Liver (tissue), 7 donors: ENCODE measurements at regions not wholly inside any gene's neighbourhood (a gene's known extent, or its start where the extent isn't known, plus 50 kb on each side); places are given as distances from the start of the nearest gene placed in this dataset.

ENCODE experiments used
- DNase-seq: peaks from one replicate; pipeline ENCODE4 v3.0.0-alpha.2; 2017; ENCODE audit warnings: low spot score
- H3K27ac ChIP-seq, 2 donors: one replicate each; pipeline ENCODE4 v1.7.0; 2013; ENCODE audit warnings: inconsistent platforms in 2 of 2, low read length in 2 of 2, control low read depth in 1 of 2, low read depth in 1 of 2, mild to moderate bottlenecking in 1 of 2
- H3K27me3 ChIP-seq, 4 donors: one replicate each; pipeline versions ENCODE4 v1.6.1 to v1.7.0; 2013; ENCODE audit warnings: low read length in 3 of 4, inconsistent platforms in 1 of 4, mild to moderate bottlenecking in 1 of 4, moderate library complexity in 1 of 4; ENCODE audit not compliant: control insufficient read depth in 4 of 4, insufficient read depth in 4 of 4
- H3K36me3 ChIP-seq, 4 donors: one replicate each; pipeline versions ENCODE4 v1.6.1 to v1.7.0; 2013; ENCODE audit warnings: low read length in 3 of 4, mild to moderate bottlenecking in 3 of 4, low read depth in 1 of 4, moderate library complexity in 1 of 4; ENCODE audit not compliant: control insufficient read depth in 4 of 4, insufficient read depth in 3 of 4
- H3K4me1 ChIP-seq, 4 donors: one replicate each; pipeline versions ENCODE4 v1.6.1 to v1.7.0; 2013; ENCODE audit warnings: low read length in 3 of 4, mild to moderate bottlenecking in 3 of 4, moderate library complexity in 1 of 4; ENCODE audit not compliant: control insufficient read depth in 4 of 4, insufficient read depth in 4 of 4
- H3K4me3 ChIP-seq, 3 donors: one replicate each; pipeline versions ENCODE4 v1.6.1 to v1.7.0; 2013; ENCODE audit warnings: low read length in 3 of 3, control low read depth in 1 of 3, low read depth in 1 of 3, mild to moderate bottlenecking in 1 of 3
- H3K9ac ChIP-seq, 2 donors: one replicate each; pipeline ENCODE4 v1.7.0; 2013; ENCODE audit warnings: low read length in 2 of 2, mild to moderate bottlenecking in 2 of 2, moderate library complexity in 2 of 2, control low read depth in 1 of 2, low read depth in 1 of 2
- H3K9me3 ChIP-seq, 4 donors: one replicate each; pipeline versions ENCODE4 v1.6.1 to v1.7.0; 2013; ENCODE audit warnings: low read length in 3 of 4; ENCODE audit not compliant: control insufficient read depth in 4 of 4
- ATF3 ChIP-seq: IDR thresholded peaks from 2 replicates; pipeline ENCODE4 v1.6.1; 2016; ENCODE audit warnings: antibody characterized with exemption
- FOXA2 ChIP-seq: IDR thresholded peaks from 2 replicates; pipeline ENCODE4 v1.6.1; 2016; ENCODE audit warnings: antibody characterized with exemption
- GABPA ChIP-seq, 2 donors: IDR thresholded peaks in 1 of 2; conservative IDR thresholded peaks in 1 of 2; 2 replicates each; pipeline ENCODE4 v1.6.1; 2016; ENCODE audit warnings: antibody characterized with exemption in 2 of 2, mild to moderate bottlenecking in 1 of 2, moderate library complexity in 1 of 2
- HNF4A ChIP-seq, 2 donors: conservative IDR thresholded peaks; 2 replicates each; pipeline ENCODE4 v1.6.1; 2016; ENCODE audit warnings: antibody characterized with exemption in 2 of 2, mild to moderate bottlenecking in 2 of 2
- HNF4G ChIP-seq: IDR thresholded peaks from 2 replicates; pipeline ENCODE4 v1.6.1; 2016; ENCODE audit warnings: antibody characterized with exemption
- JUND ChIP-seq, 2 donors: IDR thresholded peaks; 2 replicates each; pipeline ENCODE4 v1.6.1; 2016; ENCODE audit warnings: antibody characterized with exemption in 2 of 2
- NR2F2 ChIP-seq: IDR thresholded peaks from 2 replicates; pipeline ENCODE4 v1.6.1; 2016; ENCODE audit warnings: antibody characterized with exemption
- RAD21 ChIP-seq, 2 donors: IDR thresholded peaks; 2 replicates each; pipeline ENCODE4 v1.6.1; 2016; ENCODE audit warnings: antibody characterized with exemption in 2 of 2, mild to moderate bottlenecking in 2 of 2
- REST ChIP-seq: IDR thresholded peaks from 2 replicates; pipeline ENCODE4 v1.6.1; 2016; ENCODE audit warnings: antibody characterized with exemption, mild to moderate bottlenecking
- WGBS: extraction: QIAGEN DNeasy Blood & Tissue Kit; methylation state at CpG from one replicate; pipeline ENCODE4 v1.1.7; 2013; 5-methylcytosine and 5-hydroxymethylcytosine counted together
- TF ChIP-seq, protein P1 (sequence below): IDR thresholded peaks from 2 replicates; pipeline ENCODE4 v1.6.1; 2016; ENCODE audit warnings: antibody characterized with exemption
- donor health status: healthy.
- donor health status: healthy.
- donor health status: healthy.
- donor health status: healthy.

DNA sequence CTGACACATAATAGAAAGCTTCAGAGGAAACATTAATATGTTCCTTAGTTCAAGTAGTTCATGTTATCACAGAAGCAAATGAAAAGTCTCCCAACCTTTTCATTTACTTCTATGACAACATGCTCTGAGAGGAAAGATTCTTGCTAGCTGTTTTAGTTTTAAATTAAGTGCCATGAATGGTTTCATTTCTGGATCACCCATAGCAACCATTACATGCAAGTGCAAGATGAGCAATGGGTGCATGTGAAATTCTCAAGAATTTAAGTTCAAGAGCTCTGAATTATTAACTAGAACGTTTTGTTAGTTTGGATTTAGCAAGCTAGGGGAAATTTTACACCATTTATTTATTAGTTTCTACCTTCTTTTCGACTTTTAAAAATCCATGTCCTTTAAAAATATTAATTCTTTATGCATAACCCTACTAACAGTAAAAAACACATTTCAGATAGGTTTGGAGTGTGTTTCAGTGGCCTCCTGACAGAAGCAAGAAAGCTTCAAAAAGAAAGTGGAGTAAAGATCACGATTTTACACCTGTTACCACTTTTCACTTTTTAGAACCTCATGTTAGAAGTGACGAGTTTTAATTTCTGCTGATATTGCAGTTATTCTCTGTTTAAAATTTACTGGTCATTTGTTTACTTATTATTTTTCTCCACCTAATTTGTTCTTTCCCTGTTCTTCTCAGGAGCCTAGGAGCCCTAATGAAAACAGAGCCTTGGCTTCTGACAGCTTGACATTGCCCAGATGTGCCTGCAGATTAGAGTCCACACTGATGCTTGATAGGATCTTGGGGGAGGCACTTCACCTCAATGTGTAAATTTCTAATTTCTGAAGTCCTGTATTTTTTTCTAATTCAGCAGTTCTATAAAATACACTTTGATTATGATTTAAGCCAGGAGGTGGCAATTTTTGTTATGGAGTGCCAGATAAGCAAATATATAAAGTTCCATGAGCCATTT is 995.3 kb upstream of the PHF14 start:
- Histone ChIP-seq H3K36me3 (no peaks in the 10 kb centered on the region), H3K4me3 (no peak overlapping the region), H3K27me3 (no peaks in the 10 kb centered on the region), H3K9ac (no peak overlapping the region), H3K27ac (no peak overlapping the region), H3K4me1 (no peaks in the 10 kb centered on the region), H3K9me3 (no peaks in the 10 kb centered on the region)
- TF ChIP-seq HNF4G = no peak
- TF ChIP-seq ATF3 = no peak
- no peak for TF ChIP-seq FOXA2
- TF ChIP-seq JUND (IDR thresholded peaks at IDR 0.05) = no peak
- no peak for TF ChIP-seq HNF4A (conservative IDR thresholded peaks at IDR 0.05)
- TF ChIP-seq REST = no peak
- DNase-seq = no peak
- WGBS = 55% methylated on average over 4 of the region's 4 CpGs

DNA sequence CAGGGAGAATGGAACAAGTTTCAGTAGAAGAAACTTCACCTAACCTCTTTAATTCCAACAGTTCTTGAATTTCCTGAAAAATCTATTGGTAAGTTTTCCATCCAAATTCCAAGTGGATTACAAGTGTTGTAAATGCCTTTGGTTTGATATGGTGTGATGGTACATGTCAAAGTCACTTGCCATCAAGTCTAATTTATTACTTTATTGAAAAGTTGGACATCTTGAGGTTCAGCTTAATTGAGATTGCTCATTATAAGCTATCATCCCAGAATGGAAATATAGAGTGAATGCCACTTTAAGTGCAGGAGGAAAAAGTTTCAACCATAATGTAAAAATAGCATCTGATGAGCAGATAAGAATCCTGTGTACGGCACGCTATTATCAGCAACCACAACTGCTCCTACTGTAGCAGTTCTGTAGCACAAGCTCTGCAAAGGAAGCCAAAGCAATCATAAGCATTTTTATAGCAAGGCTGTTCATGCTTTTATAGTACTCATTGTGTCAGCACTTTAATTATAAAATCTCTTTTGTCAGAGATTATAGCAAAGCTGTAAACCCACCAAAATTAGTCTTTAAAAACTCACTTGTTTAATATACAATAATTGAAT is 991.8 kb upstream of the PHF14 start:
- no peak overlapping the region for H3K4me3 ChIP-seq
- no peaks in the 10 kb centered on the region for H3K9me3 ChIP-seq
- no peak overlapping the region for H3K9ac ChIP-seq
- no peak overlapping the region for H3K27ac ChIP-seq
- DNase-seq = no peak
- TF ChIP-seq GABPA (IDR thresholded peaks at IDR 0.05 in 1 of 2, conservative IDR thresholded peaks at IDR 0.05 in 1 of 2) = no peak
- no peak for TF ChIP-seq NR2F2
- 57% methylated on average over 2 of the region's 2 CpGs for WGBS
- no peaks in the 10 kb centered on the region for H3K36me3 ChIP-seq
- no peaks in the 10 kb centered on the region for H3K27me3 ChIP-seq
- H3K4me1 ChIP-seq = no peaks in the 10 kb centered on the region

DNA sequence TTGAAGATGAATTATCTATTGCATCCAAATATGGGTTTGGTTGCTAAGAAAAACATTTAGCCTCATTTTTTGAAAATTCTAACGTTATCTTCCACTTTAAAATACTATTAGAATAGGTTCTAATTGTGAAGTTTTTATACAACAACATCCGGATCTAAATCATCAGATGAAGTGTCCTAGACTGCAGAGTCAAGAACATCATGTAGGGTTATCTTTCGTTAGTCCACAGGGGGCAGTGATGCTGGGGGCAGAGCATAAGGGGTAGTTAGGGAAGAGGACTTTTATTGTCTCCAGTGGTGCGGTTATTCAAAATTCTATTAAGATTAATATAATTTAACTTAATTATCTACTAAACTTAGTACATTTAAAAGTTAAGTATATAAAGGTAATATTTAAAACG is 990.6 kb upstream of the PHF14 start:
- TF ChIP-seq RAD21 (IDR thresholded peaks at IDR 0.05) = no peak
- TF ChIP-seq, protein P1, sequence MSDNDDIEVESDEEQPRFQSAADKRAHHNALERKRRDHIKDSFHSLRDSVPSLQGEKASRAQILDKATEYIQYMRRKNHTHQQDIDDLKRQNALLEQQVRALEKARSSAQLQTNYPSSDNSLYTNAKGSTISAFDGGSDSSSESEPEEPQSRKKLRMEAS = no peak
- DNase-seq = no peak

More for the DNA sequence above, 990.6 kb upstream of the PHF14 start:
- H3K27ac ChIP-seq = no peak overlapping the region
- H3K9ac ChIP-seq = no peak overlapping the region
- no peak overlapping the region for H3K4me3 ChIP-seq
- H3K27me3 ChIP-seq = no peaks in the 10 kb centered on the region
- WGBS = 65% methylated on average over 5 of the region's 5 CpGs
- no peaks in the 10 kb centered on the region for H3K4me1 ChIP-seq
- H3K36me3 ChIP-seq = no peaks in the 10 kb centered on the region
- no peaks in the 10 kb centered on the region for H3K9me3 ChIP-seq
